Heart left ventricle (tissue), 16 donors: ENCODE measurements at regions not wholly inside any gene's neighbourhood (a gene's known extent, or its start where the extent isn't known, plus 50 kb on each side); places are given as distances from the start of the nearest gene placed in this dataset.

Source experiments
- ATAC-seq, 4 donors: fragments of 200-7000 bp; cut with Tn5 transposase; one replicate each; pipeline ENCODE4 v1.9.1; 2020 to 2022; ENCODE audit warnings: moderate library complexity in 4 of 4, mild to moderate bottlenecking in 3 of 4, moderate number of reproducible peaks in 1 of 4
- DNase-seq, 5 donors: peaks; one replicate each; pipeline ENCODE4 v3.0.0-alpha.2; 2020
- H3K27ac ChIP-seq, 12 donors: fragments of 200-600 bp; sonication (generic) in 4 of 12; one replicate each; pipeline versions ENCODE4 v1.5.0 to v1.8.0; 2016 to 2022; ENCODE audit warnings: mild to moderate bottlenecking in 2 of 12
- H3K27me3 ChIP-seq, 9 donors: fragments of 200-600 bp; sonication (generic) in 2 of 9; one replicate each; pipeline versions ENCODE4 v1.5.1 to v1.8.0; 2016 to 2022; ENCODE audit warnings: mild to moderate bottlenecking in 3 of 9
- H3K36me3 ChIP-seq, 9 donors: fragments of 200-600 bp; sonication (generic) in 2 of 9; one replicate each; pipeline versions ENCODE4 v1.5.0 to v1.8.0; 2018 to 2022; ENCODE audit warnings: mild to moderate bottlenecking in 2 of 9
- H3K4me1 ChIP-seq, 12 donors: fragments of 200-600 bp; sonication (generic) in 4 of 12; one replicate each; pipeline versions ENCODE4 v1.5.0 to v1.8.0; 2016 to 2022; ENCODE audit warnings: mild to moderate bottlenecking in 3 of 12
- H3K4me3 ChIP-seq, 12 donors: fragments of 200-600 bp; sonication (generic) in 4 of 12; one replicate each; pipeline versions ENCODE4 v1.5.0 to v1.8.0; 2017 to 2022; ENCODE audit warnings: mild to moderate bottlenecking in 9 of 12, moderate library complexity in 4 of 12
- H3K9me3 ChIP-seq, 12 donors: fragments of 200-600 bp; sonication (generic) in 4 of 12; one replicate each; pipeline versions ENCODE4 v1.5.0 to v1.8.0; 2016 to 2022; ENCODE audit warnings: mild to moderate bottlenecking in 1 of 12
- CTCF ChIP-seq, 12 donors: fragments of 200-600 bp; sonication (generic) in 4 of 12; IDR thresholded peaks; one replicate each; pipeline versions ENCODE4 v1.5.0 to v1.8.0; 2018 to 2022; ENCODE audit warnings: antibody characterized with exemption in 12 of 12, mild to moderate bottlenecking in 5 of 12
- POLR2A ChIP-seq, 2 donors: fragments of 450-650 bp; IDR thresholded peaks; one replicate each; pipeline ENCODE4 v1.6.1; 2017; ENCODE audit warnings: antibody characterized with exemption in 2 of 2, mild to moderate bottlenecking in 2 of 2, moderate library complexity in 2 of 2
- WGBS, 4 donors: extraction: QIAGEN DNeasy Blood & Tissue Kit in 2 of 4; methylation state at CpG; one replicate each; pipeline versions ENCODE4 v1.1.5 to v1.1.7; 2013 to 2018; 5-methylcytosine and 5-hydroxymethylcytosine counted together
- intact Hi-C, 10 donors: fragments of 100-400 bp; cut with DNase I; formaldehyde crosslinking; loops; one replicate each; pipeline versions ENCODE4 v1.11.1 to v1.14.2; 2022
- donor health status: ischemic (EF 13 %, LVEDD 7.1; RV severe dilation, severe dysfunction).
- donor health status: healthy with polysubstance abuse.
- donor health status: DM: no; HTN: yes; CAD: no.
- donor health status: DM: no; HTN: no; CAD: no.
- donor health status: ischemic (EF 25% LVEDD 6.9; RV normal size, moderate dysfunction).
- donor health status: ischemic (EF 25% LVEDD 5.7; RV mildly dilated, moderate dysfunction).
- donor health status: healthy.
- donor health status: DM: yes; HTN: yes; CAD: no.
- donor health status: ischemic (EF 35%, LVEDD 5.7; RV mildly dilated, moderate dysfunction).
- donor health status: nonischemic (EF 11% LVEDD 7.7; RV severe dilation, severe dysfunction).
- donor health status: DM: yes; HTN: yes; CAD: no.
- donor health status: PGD.
- donor health status: ischemic (EF 29% LVEDD 5.4; RV normal size, mild dysfunction).
- donor health status: nonischemic (EF 23%, LVEDD 6.1; RV moderate dilation, normal function).

- no peaks in the 10 kb centered on the region for H3K36me3 ChIP-seq
- 66 to 82% (median 78%) methylated on average over 6 of the region's 6 CpGs for WGBS, 4 donors
- peaks cover 0 to 3% (median 0%) of the 10 kb centered on the region in 9 donors for H3K27me3 ChIP-seq
- intact Hi-C loops, result loop anchor here in 1 of 10 donors (10.0 kb wide), 1 partner anchor 57 kb away; no protein-coding TSS in a partner anchor
- DNase-seq (no peak), ATAC-seq (no peak)
- no peak overlapping the region for H3K4me3 ChIP-seq
- H3K4me1 ChIP-seq, result no peaks in the 10 kb centered on the region
- no peak for TF ChIP-seq CTCF (IDR thresholded peaks at IDR 0.05)
- no peak for TF ChIP-seq POLR2A (IDR thresholded peaks at IDR 0.05)
- peak overlapping the region in 1 of 12 donors; percentile 49 for H3K27ac ChIP-seq
- H3K9me3 ChIP-seq, result no peaks in the 10 kb centered on the region
Observed at GRCh38 chr18:75857558-75857957, 430.1 kb upstream of the SMIM21 start.

GRCh38 chr18:75854808-75855207 lies 427.3 kb upstream of the SMIM21 start:
- Histone ChIP-seq H3K4me1 (no peaks in the 10 kb centered on the region), H3K36me3 (no peaks in the 10 kb centered on the region), H3K4me3 (no peak overlapping the region), H3K9me3 (no peaks in the 10 kb centered on the region), H3K27me3 (no peaks in the 10 kb centered on the region), H3K27ac (no peak overlapping the region)
- intact Hi-C loops, result loop anchor here in 1 of 10 donors (10.0 kb wide), 1 partner anchor 60 kb away; no protein-coding TSS in a partner anchor
- DNase-seq (no peak), ATAC-seq (no peak)
- 93 to 96% (median 94%) methylated on average over 10 of the region's 10 CpGs for whole genome bisulfite sequencing, 4 donors
- TF ChIP-seq POLR2A (IDR thresholded peaks at IDR 0.05) (no peak), CTCF (IDR thresholded peaks at IDR 0.05) (no peak)

GRCh38 chr18:75854174-75854573 lies 426.7 kb upstream of the SMIM21 start:
- Histone ChIP-seq H3K27me3 (no peaks in the 10 kb centered on the region), H3K9me3 (no peaks in the 10 kb centered on the region), H3K36me3 (no peaks in the 10 kb centered on the region), H3K4me3 (no peak overlapping the region), H3K27ac (no peak overlapping the region), H3K4me1 (no peaks in the 10 kb centered on the region)
- intact Hi-C loops, result loop anchor here in 1 of 10 donors (10.0 kb wide), 1 partner anchor 61 kb away; no protein-coding TSS in a partner anchor
- ATAC-seq (no peak), DNase-seq (no peak)
- WGBS, 4 donors, result 74 to 81% (median 74%) methylated on average over 4 of the region's 4 CpGs
- TF ChIP-seq POLR2A (IDR thresholded peaks at IDR 0.05) (no peak), CTCF (IDR thresholded peaks at IDR 0.05) (peak in 3 of 12 donors; percentile 18 to 23 (median 20))

GRCh38 chr18:75846321-75846720 lies 418.8 kb upstream of the SMIM21 start:
- intact Hi-C loops, result no loop called here
- Histone ChIP-seq H3K27ac (no peak overlapping the region), H3K4me3 (no peak overlapping the region), H3K9me3 (no peaks in the 10 kb centered on the region), H3K36me3 (no peaks in the 10 kb centered on the region), H3K4me1 (no peaks in the 10 kb centered on the region), H3K27me3 (no peaks in the 10 kb centered on the region)
- ATAC-seq, result no peak
- 60 to 83% (median 75%) methylated on average over 1 to 3 of the region's 3 CpGs for WGBS, 4 donors
- TF ChIP-seq POLR2A (IDR thresholded peaks at IDR 0.05) (no peak), CTCF (IDR thresholded peaks at IDR 0.05) (no peak)
- DNase-seq, result no peak
